ENCODE measurements at regions not wholly inside any gene's neighbourhood (a gene's known extent, or its start where the extent isn't known, plus 50 kb on each side); places are given as distances from the start of the nearest gene placed in this dataset.

- Histone ChIP-seq H3K79me1 (replicated peaks; ENCODE audit: low read length, poor library complexity, severe bottlenecking) (no peaks in the 10 kb centered on the region), H2BK15ac (ENCODE audit: low read depth, poor library complexity, severe bottlenecking) (no peak overlapping the region), H3K9ac (ENCODE audit: low read length) (no peak overlapping the region), H3K27me3 (ENCODE audit: control insufficient read depth in 1 of 2, insufficient read depth in 1 of 2, low read length in 2 of 2) (no peaks in the 10 kb centered on the region), H2BK5ac (ENCODE audit: low read depth, low read length, poor library complexity, severe bottlenecking) (no peak overlapping the region), H3K4me3 (ENCODE audit: insufficient read depth in 1 of 2, low read depth in 1 of 2, low read length in 2 of 2) (no peak overlapping the region), H2BK12ac (ENCODE audit: low read length in 2 of 2) (no peak overlapping the region), H3K27ac (ENCODE audit: low read length, poor library complexity, severe bottlenecking) (no peak overlapping the region), H2AFZ (ENCODE audit: low read depth, low read length) (no peak overlapping the region), H3K4me2 (ENCODE audit: low read length, poor library complexity, severe bottlenecking) (no peak overlapping the region), H3K4me1 (ENCODE audit: control insufficient read depth, insufficient read depth, low read depth, low read length) (no peaks in the 10 kb centered on the region), H3K23ac (ENCODE audit: low read length in 2 of 2) (no peak overlapping the region), H3K36me3 (ENCODE audit: control insufficient read depth in 1 of 2, insufficient read depth in 2 of 2, low read depth in 1 of 2, low read length in 2 of 2) (no peaks in the 10 kb centered on the region), H3K18ac (ENCODE audit: low read depth in 1 of 2, low read length in 2 of 2) (no peak overlapping the region), H4K91ac (ENCODE audit: low read length) (no peak overlapping the region), H3K4ac (ENCODE audit: low read depth in 1 of 2, low read length in 2 of 2) (no peak overlapping the region), H4K8ac (ENCODE audit: low read length) (no peak overlapping the region), H2BK120ac (ENCODE audit: low read depth, low read length) (no peak overlapping the region), H3K9me3 (ENCODE audit: control insufficient read depth, low read length) (no peaks in the 10 kb centered on the region), H3K14ac (ENCODE audit: low read length in 2 of 2) (no peak overlapping the region), H2AK5ac (ENCODE audit: low read length, severe bottlenecking) (no peak overlapping the region)
- DNase-seq, result no peak
Measured at GRCh38 chr2:125850541-125850940, 805.4 kb upstream of the GYPC start.

- H3K9me3 ChIP-seq (ENCODE audit: control insufficient read depth, low read length), result no peaks in the 10 kb centered on the region
- H3K23ac ChIP-seq (ENCODE audit: low read length in 2 of 2), result no peak overlapping the region
- H3K27me3 ChIP-seq (ENCODE audit: control insufficient read depth in 1 of 2, insufficient read depth in 1 of 2, low read length in 2 of 2), result no peaks in the 10 kb centered on the region
- 100% methylated on average over 1 of the region's 1 CpG for WGBS
- H3K36me3 ChIP-seq (ENCODE audit: control insufficient read depth in 1 of 2, insufficient read depth in 2 of 2, low read depth in 1 of 2, low read length in 2 of 2), result no peaks in the 10 kb centered on the region
- no peak overlapping the region for H3K18ac ChIP-seq (ENCODE audit: low read depth in 1 of 2, low read length in 2 of 2)
- H2BK15ac ChIP-seq (ENCODE audit: low read depth, poor library complexity, severe bottlenecking), result no peak overlapping the region
- no peak overlapping the region for H2AK5ac ChIP-seq (ENCODE audit: low read length, severe bottlenecking)
- no peak overlapping the region for H3K4me3 ChIP-seq (ENCODE audit: insufficient read depth in 1 of 2, low read depth in 1 of 2, low read length in 2 of 2)
- DNase-seq, result no peak
- no peak overlapping the region for H3K9ac ChIP-seq (ENCODE audit: low read length)
- no peak overlapping the region for H4K91ac ChIP-seq (ENCODE audit: low read length)
- no peak overlapping the region for H2BK5ac ChIP-seq (ENCODE audit: low read depth, low read length, poor library complexity, severe bottlenecking)
- H2BK12ac ChIP-seq (ENCODE audit: low read length in 2 of 2), result no peak overlapping the region
- H2BK120ac ChIP-seq (ENCODE audit: low read depth, low read length), result no peak overlapping the region
- no peaks in the 10 kb centered on the region for H3K79me1 ChIP-seq (replicated peaks; ENCODE audit: low read length, poor library complexity, severe bottlenecking)
- no peak overlapping the region for H3K14ac ChIP-seq (ENCODE audit: low read length in 2 of 2)
- H3K4me2 ChIP-seq (ENCODE audit: low read length, poor library complexity, severe bottlenecking), result no peak overlapping the region
- no peak overlapping the region for H3K4ac ChIP-seq (ENCODE audit: low read depth in 1 of 2, low read length in 2 of 2)
- H4K8ac ChIP-seq (ENCODE audit: low read length), result no peak overlapping the region
- H2AFZ ChIP-seq (ENCODE audit: low read depth, low read length), result no peak overlapping the region
- no peaks in the 10 kb centered on the region for H3K4me1 ChIP-seq (ENCODE audit: control insufficient read depth, insufficient read depth, low read depth, low read length)
- H3K27ac ChIP-seq (ENCODE audit: low read length, poor library complexity, severe bottlenecking), result no peak overlapping the region
Measured at GRCh38 chr2:125852364-125852763, 803.6 kb upstream of the GYPC start.

- no peak overlapping the region for H3K4ac ChIP-seq (ENCODE audit: low read depth in 1 of 2, low read length in 2 of 2)
- no peak overlapping the region for H4K8ac ChIP-seq (ENCODE audit: low read length)
- no peak overlapping the region for H2BK5ac ChIP-seq (ENCODE audit: low read depth, low read length, poor library complexity, severe bottlenecking)
- H3K27me3 ChIP-seq (ENCODE audit: control insufficient read depth in 1 of 2, insufficient read depth in 1 of 2, low read length in 2 of 2), result no peaks in the 10 kb centered on the region
- H3K4me3 ChIP-seq (ENCODE audit: insufficient read depth in 1 of 2, low read depth in 1 of 2, low read length in 2 of 2), result no peak overlapping the region
- 98% methylated on average over 4 of the region's 4 CpGs for WGBS
- no peak overlapping the region for H2AFZ ChIP-seq (ENCODE audit: low read depth, low read length)
- H2AK5ac ChIP-seq (ENCODE audit: low read length, severe bottlenecking), result no peak overlapping the region
- H3K4me1 ChIP-seq (ENCODE audit: control insufficient read depth, insufficient read depth, low read depth, low read length), result no peaks in the 10 kb centered on the region
- H2BK12ac ChIP-seq (ENCODE audit: low read length in 2 of 2), result no peak overlapping the region
- no peaks in the 10 kb centered on the region for H3K79me1 ChIP-seq (replicated peaks; ENCODE audit: low read length, poor library complexity, severe bottlenecking)
- no peak overlapping the region for H3K18ac ChIP-seq (ENCODE audit: low read depth in 1 of 2, low read length in 2 of 2)
- no peak overlapping the region for H2BK15ac ChIP-seq (ENCODE audit: low read depth, poor library complexity, severe bottlenecking)
- no peak overlapping the region for H2BK120ac ChIP-seq (ENCODE audit: low read depth, low read length)
- H3K27ac ChIP-seq (ENCODE audit: low read length, poor library complexity, severe bottlenecking), result no peak overlapping the region
- H3K14ac ChIP-seq (ENCODE audit: low read length in 2 of 2), result no peak overlapping the region
- DNase-seq, result no peak
- H3K4me2 ChIP-seq (ENCODE audit: low read length, poor library complexity, severe bottlenecking), result no peak overlapping the region
- H4K91ac ChIP-seq (ENCODE audit: low read length), result no peak overlapping the region
- H3K9ac ChIP-seq (ENCODE audit: low read length), result no peak overlapping the region
- no peaks in the 10 kb centered on the region for H3K36me3 ChIP-seq (ENCODE audit: control insufficient read depth in 1 of 2, insufficient read depth in 2 of 2, low read depth in 1 of 2, low read length in 2 of 2)
- no peak overlapping the region for H3K23ac ChIP-seq (ENCODE audit: low read length in 2 of 2)
- no peaks in the 10 kb centered on the region for H3K9me3 ChIP-seq (ENCODE audit: control insufficient read depth, low read length)
Measured at GRCh38 chr2:125853626-125854025, 802.3 kb upstream of the GYPC start.

GRCh38 chr2:125855204-125855603 is 800.8 kb upstream of the GYPC start:
- no peak overlapping the region for H3K14ac ChIP-seq (ENCODE audit: low read length in 2 of 2)
- H3K4me3 ChIP-seq (ENCODE audit: insufficient read depth in 1 of 2, low read depth in 1 of 2, low read length in 2 of 2), result no peak overlapping the region
- WGBS, result 92% methylated on average over 3 of the region's 3 CpGs
- H3K9ac ChIP-seq (ENCODE audit: low read length), result no peak overlapping the region
- H2BK120ac ChIP-seq (ENCODE audit: low read depth, low read length), result no peak overlapping the region
- H2AFZ ChIP-seq (ENCODE audit: low read depth, low read length), result no peak overlapping the region
- H3K4ac ChIP-seq (ENCODE audit: low read depth in 1 of 2, low read length in 2 of 2), result no peak overlapping the region
- no peak for DNase-seq
- H2BK5ac ChIP-seq (ENCODE audit: low read depth, low read length, poor library complexity, severe bottlenecking), result no peak overlapping the region
- H4K8ac ChIP-seq (ENCODE audit: low read length), result no peak overlapping the region
- no peak overlapping the region for H3K27ac ChIP-seq (ENCODE audit: low read length, poor library complexity, severe bottlenecking)
- no peak overlapping the region for H2BK12ac ChIP-seq (ENCODE audit: low read length in 2 of 2)
- no peaks in the 10 kb centered on the region for H3K4me1 ChIP-seq (ENCODE audit: control insufficient read depth, insufficient read depth, low read depth, low read length)
- H4K91ac ChIP-seq (ENCODE audit: low read length), result no peak overlapping the region
- H3K4me2 ChIP-seq (ENCODE audit: low read length, poor library complexity, severe bottlenecking), result no peak overlapping the region
- no peak overlapping the region for H3K18ac ChIP-seq (ENCODE audit: low read depth in 1 of 2, low read length in 2 of 2)
- peaks cover 1% of the 10 kb centered on the region for H3K9me3 ChIP-seq (ENCODE audit: control insufficient read depth, low read length)
- no peaks in the 10 kb centered on the region for H3K36me3 ChIP-seq (ENCODE audit: control insufficient read depth in 1 of 2, insufficient read depth in 2 of 2, low read depth in 1 of 2, low read length in 2 of 2)
- no peak overlapping the region for H2AK5ac ChIP-seq (ENCODE audit: low read length, severe bottlenecking)
- no peak overlapping the region for H3K23ac ChIP-seq (ENCODE audit: low read length in 2 of 2)
- no peak overlapping the region for H2BK15ac ChIP-seq (ENCODE audit: low read depth, poor library complexity, severe bottlenecking)
- H3K27me3 ChIP-seq (ENCODE audit: control insufficient read depth in 1 of 2, insufficient read depth in 1 of 2, low read length in 2 of 2), result no peaks in the 10 kb centered on the region
- H3K79me1 ChIP-seq (replicated peaks; ENCODE audit: low read length, poor library complexity, severe bottlenecking), result no peaks in the 10 kb centered on the region
